Karpas-422 (cell line): ENCODE measurements at regions not wholly inside any gene's neighbourhood (a gene's known extent, or its start where the extent isn't known, plus 50 kb on each side); places are given as distances from the start of the nearest gene placed in this dataset.

Source experiments
- DNase-seq: peaks from one replicate; pipeline ENCODE4 v3.0.0-alpha.2; 2015
- H2AFZ ChIP-seq: fragments of 200-600 bp; sonication (generic); 2 replicates; pipeline ENCODE4 v1.6.1; 2014; ENCODE audit warnings: antibody characterized with exemption, low read length, mixed read lengths
- H3K27ac ChIP-seq: fragments of 200-600 bp; sonication (generic); 2 replicates; pipeline ENCODE4 v1.5.1; 2014; ENCODE audit warnings: mild to moderate bottlenecking, low read length, moderate library complexity
- H3K27me3 ChIP-seq: fragments of 200-600 bp; sonication (generic); 2 replicates; pipeline ENCODE4 v1.6.1; 2014; ENCODE audit warnings: low read length, mixed read lengths
- H3K36me3 ChIP-seq: fragments of 200-600 bp; sonication (generic); 2 replicates; pipeline ENCODE4 v1.6.1; 2014; ENCODE audit warnings: low read length, mixed read lengths; ENCODE audit not compliant: insufficient read depth
- H3K4me1 ChIP-seq: fragments of 200-600 bp; sonication (generic); 2 replicates; pipeline ENCODE4 v1.6.1; 2014; ENCODE audit warnings: mild to moderate bottlenecking, low read length, mixed read lengths
- H3K4me2 ChIP-seq: fragments of 200-600 bp; sonication (generic); 2 replicates; pipeline ENCODE4 v1.6.1; 2014; ENCODE audit warnings: low read length, low read depth, mild to moderate bottlenecking; ENCODE audit not compliant: poor library complexity, severe bottlenecking
- H3K4me3 ChIP-seq: fragments of 200-600 bp; sonication (generic); 2 replicates; pipeline ENCODE4 v1.5.1; 2014; ENCODE audit warnings: mild to moderate bottlenecking, antibody characterized with exemption, low read length, mixed read lengths
- H3K79me2 ChIP-seq: fragments of 200-600 bp; sonication (generic); 2 replicates; pipeline ENCODE4 v1.6.1; 2014; ENCODE audit warnings: mild to moderate bottlenecking, low read length, mixed read lengths
- H3K9ac ChIP-seq: fragments of 200-600 bp; sonication (generic); 2 replicates; pipeline ENCODE4 v1.6.0; 2014; ENCODE audit warnings: low read length
- H3K9me2 ChIP-seq: fragments of 200-600 bp; sonication (generic), shearing (Covaris generic); replicated peaks from 2 replicates; pipeline ENCODE4 v1.6.0; 2014; ENCODE audit warnings: mild to moderate bottlenecking, low read length, moderate library complexity; ENCODE audit not compliant: insufficient read depth
- H3K9me3 ChIP-seq: fragments of 300-700, 200-600 bp; sonication (generic); 2 replicates; pipeline ENCODE4 v1.6.1; 2014; ENCODE audit warnings: low read length, mixed read lengths
- H4K20me1 ChIP-seq: fragments of 200-600 bp; sonication (generic); 2 replicates; pipeline ENCODE4 v1.6.1; 2014; ENCODE audit warnings: mild to moderate bottlenecking, antibody characterized with exemption, low read length, low read depth; ENCODE audit not compliant: insufficient read depth

DNA sequence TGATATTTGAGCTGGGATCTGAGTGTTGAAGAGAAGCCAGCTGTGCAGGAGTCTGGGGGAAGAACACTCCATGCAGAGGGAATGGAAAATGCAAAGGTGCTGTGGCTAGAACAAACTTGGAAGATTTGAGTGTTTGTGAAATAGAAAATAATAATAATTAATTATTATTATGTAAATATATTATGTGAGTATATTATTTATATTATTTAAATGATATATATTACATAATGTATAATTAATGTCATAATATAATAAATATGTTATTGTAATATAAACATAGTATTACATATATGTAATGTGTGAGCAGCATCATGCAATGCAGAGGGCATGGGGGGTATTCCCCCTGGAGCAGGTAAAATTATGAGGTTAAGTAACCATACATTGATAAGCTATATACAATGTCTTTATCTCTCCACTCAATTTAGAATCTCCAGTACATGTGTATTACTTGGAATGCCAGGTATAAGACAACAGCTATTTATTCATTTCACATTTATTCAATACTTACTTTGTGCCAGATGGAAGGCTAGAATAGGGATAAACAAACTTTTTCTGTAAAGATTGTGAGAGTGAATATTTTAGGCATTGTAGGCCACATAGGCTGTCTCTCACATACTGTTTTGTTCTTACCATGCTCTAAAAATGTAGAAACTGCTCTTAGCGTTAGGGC lies 218.6 kb downstream of the MTHFS start:
- H3K4me2 ChIP-seq, result no peak overlapping the region
- no peaks in the 10 kb centered on the region for H3K79me2 ChIP-seq
- no peaks in the 10 kb centered on the region for H4K20me1 ChIP-seq
- H3K9ac ChIP-seq, result no peak overlapping the region
- no peak overlapping the region for H3K4me3 ChIP-seq
- DNase-seq, result no peak
- H2AFZ ChIP-seq, result no peak overlapping the region
- H3K27me3 ChIP-seq, result no peaks in the 10 kb centered on the region
- H3K36me3 ChIP-seq, result no peaks in the 10 kb centered on the region
- peaks cover 7% of the 10 kb centered on the region for H3K4me1 ChIP-seq
- H3K27ac ChIP-seq, result no peak overlapping the region
- H3K9me3 ChIP-seq, result no peaks in the 10 kb centered on the region
- no peaks in the 10 kb centered on the region for H3K9me2 ChIP-seq

DNA sequence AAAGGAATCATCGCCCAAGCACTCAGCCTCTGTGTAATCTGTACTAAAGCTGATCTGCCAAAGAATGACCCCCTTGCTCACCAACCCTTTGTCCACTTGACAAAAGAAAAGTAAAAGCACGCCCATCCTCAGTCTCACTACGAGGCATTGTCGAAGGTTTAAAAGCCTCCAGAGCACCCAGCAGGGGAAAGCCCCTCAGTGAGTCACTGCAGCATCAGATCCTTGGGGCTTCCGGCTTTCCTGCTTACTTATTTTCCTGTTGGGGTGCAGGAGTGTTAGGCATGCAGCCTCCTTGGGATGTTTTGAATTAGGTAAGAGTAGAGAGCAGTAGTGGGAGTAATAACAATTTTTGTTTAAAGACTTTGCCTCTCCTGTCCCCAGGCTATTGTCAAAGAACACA lies 216.1 kb downstream of the MTHFS start:
- Histone ChIP-seq H3K9ac (no peak overlapping the region), H3K4me1 (no peaks in the 10 kb centered on the region), H3K27ac (no peak overlapping the region), H2AFZ (no peak overlapping the region), H3K9me3 (no peaks in the 10 kb centered on the region), H4K20me1 (no peaks in the 10 kb centered on the region), H3K9me2 (no peaks in the 10 kb centered on the region), H3K4me3 (no peak overlapping the region), H3K4me2 (no peak overlapping the region), H3K36me3 (no peaks in the 10 kb centered on the region), H3K27me3 (no peaks in the 10 kb centered on the region), H3K79me2 (no peaks in the 10 kb centered on the region)
- DNase-seq, result no peak

DNA sequence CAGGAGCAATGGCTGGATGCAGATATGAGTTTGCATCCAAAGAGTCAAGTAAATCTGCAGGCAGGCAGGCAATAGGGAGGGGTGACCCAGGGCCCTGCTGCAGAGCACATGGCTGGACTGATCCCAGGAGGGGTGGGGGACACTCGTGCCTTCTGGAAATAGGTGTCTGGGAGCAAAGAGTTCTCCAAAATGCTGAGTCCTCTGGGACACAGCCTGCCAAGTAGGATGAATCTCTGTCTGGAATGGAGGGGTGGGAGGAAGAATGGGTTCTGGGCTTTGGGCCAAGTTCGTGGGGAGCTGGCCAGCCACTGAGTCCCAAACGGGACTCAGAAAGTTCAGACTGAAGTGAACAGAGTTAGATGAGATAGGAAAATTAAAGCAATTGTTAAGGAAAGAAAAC lies 214.5 kb downstream of the MTHFS start:
- no peak overlapping the region for H3K27ac ChIP-seq
- H4K20me1 ChIP-seq, result no peaks in the 10 kb centered on the region
- H3K27me3 ChIP-seq, result no peaks in the 10 kb centered on the region
- no peaks in the 10 kb centered on the region for H3K9me2 ChIP-seq
- no peak overlapping the region for H3K4me2 ChIP-seq
- H3K9ac ChIP-seq, result no peak overlapping the region
- H3K36me3 ChIP-seq, result no peaks in the 10 kb centered on the region
- no peaks in the 10 kb centered on the region for H3K79me2 ChIP-seq
- no peaks in the 10 kb centered on the region for H3K4me1 ChIP-seq
- no peak overlapping the region for H2AFZ ChIP-seq
- no peak overlapping the region for H3K4me3 ChIP-seq
- no peaks in the 10 kb centered on the region for H3K9me3 ChIP-seq
- no peak for DNase-seq

DNA sequence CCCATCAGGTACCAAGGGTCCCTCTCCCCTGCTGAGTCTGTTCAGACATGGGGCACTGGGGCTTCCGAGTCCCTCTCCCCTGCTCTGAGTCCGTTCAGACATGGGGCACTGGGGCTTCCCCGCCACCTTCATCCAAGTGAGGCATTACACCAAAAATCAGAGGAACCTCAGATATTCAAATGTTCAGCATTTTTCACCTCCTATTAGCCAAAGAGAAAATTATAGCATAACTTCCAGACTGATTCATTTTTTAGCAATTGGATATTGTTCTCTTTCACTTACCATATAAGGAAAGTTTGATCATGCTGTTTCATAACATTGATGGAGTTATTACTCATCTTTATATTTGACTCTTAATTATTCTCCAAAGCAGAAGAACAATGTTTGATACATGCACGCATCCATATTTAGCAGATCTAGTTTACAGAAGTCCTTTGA lies 213.9 kb downstream of the MTHFS start:
- H3K9me2 ChIP-seq, result no peaks in the 10 kb centered on the region
- H3K4me3 ChIP-seq, result no peak overlapping the region
- H2AFZ ChIP-seq, result no peak overlapping the region
- H3K4me2 ChIP-seq, result no peak overlapping the region
- H3K9me3 ChIP-seq, result no peaks in the 10 kb centered on the region
- no peak overlapping the region for H3K27ac ChIP-seq
- H3K27me3 ChIP-seq, result no peaks in the 10 kb centered on the region
- H3K36me3 ChIP-seq, result no peaks in the 10 kb centered on the region
- H4K20me1 ChIP-seq, result no peaks in the 10 kb centered on the region
- no peak for DNase-seq
- H3K4me1 ChIP-seq, result no peaks in the 10 kb centered on the region
- H3K79me2 ChIP-seq, result no peaks in the 10 kb centered on the region
- H3K9ac ChIP-seq, result no peak overlapping the region

DNA sequence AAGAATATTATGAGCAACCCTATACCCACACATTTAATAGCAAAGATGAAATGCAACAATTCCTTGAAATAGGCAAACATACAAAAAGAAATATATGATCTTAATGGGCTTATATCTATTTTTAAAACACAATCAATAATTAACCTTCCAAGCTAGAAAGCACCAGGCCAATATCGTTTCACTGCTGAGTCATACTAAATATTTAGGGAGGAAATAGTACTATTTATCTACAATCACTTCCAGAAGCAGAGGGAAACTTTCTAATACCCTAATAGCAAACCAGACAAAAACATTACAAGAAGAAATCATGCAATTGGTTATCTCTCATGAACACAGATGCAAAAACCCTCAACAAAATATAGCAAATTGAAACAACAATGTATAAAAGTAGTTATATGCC lies 207.8 kb downstream of the MTHFS start:
- Histone ChIP-seq H3K79me2 (no peaks in the 10 kb centered on the region), H3K27ac (no peak overlapping the region), H3K4me2 (no peak overlapping the region), H3K27me3 (no peaks in the 10 kb centered on the region), H3K36me3 (no peaks in the 10 kb centered on the region), H3K4me1 (0 out of 2 replicates have a peak, but pooled peaks cover 2% of the 10 kb centered on the region), H3K9me2 (no peaks in the 10 kb centered on the region), H3K4me3 (no peak overlapping the region), H3K9ac (no peak overlapping the region), H4K20me1 (no peaks in the 10 kb centered on the region), H3K9me3 (no peaks in the 10 kb centered on the region), H2AFZ (no peak overlapping the region)
- no peak for DNase-seq

DNA sequence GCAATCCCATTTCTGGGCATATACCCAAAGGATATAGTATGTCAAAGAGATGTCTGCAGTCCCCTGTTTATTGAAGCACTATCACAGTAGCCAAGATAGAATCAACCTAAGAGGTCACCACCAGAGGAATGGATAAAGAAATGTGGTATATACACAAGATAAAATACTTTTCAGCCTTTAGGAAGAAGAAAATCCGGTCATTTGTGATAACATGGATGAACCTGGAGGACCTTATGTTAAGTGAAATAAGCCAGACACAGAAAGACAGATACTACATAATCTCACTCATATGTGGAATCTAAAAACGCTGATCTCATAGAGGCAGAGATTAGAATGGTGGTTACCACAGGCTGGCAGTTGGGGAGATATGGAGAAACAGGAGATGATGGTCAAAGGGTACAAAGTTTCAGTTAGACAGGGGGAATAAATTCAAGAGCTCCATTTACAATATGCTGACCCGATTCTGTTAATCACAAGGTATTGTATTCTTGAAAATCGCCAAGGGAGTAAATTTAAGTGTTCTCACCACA lies 195.8 kb downstream of the MTHFS start:
- Histone ChIP-seq H3K4me2 (no peak overlapping the region), H4K20me1 (no peaks in the 10 kb centered on the region)
- DNase-seq, result no peak

DNA sequence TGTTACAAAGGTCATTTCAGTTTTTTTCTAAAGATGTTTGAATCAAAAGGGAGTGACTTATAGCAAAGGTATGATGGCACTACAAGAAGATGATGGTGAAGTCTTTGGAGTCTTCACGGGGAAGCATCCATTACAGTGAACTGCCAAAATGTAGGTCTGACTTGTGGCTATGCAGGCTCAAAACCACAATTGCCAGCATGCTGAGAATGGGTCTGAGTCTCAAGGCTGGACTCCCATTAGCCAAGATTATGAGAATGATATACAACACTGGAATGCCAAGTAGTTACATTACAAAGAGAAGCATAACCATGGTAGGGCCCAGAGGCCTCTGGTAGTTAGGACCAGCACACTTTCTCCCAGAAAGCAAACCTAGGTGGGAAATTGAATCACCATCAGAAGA lies 194.2 kb downstream of the MTHFS start:
- Histone ChIP-seq H3K9me2 (no peaks in the 10 kb centered on the region), H3K27me3 (peaks cover 4% of the 10 kb centered on the region; the same call in 1 of the 2 replicates), H3K79me2 (no peaks in the 10 kb centered on the region), H3K36me3 (no peaks in the 10 kb centered on the region), H4K20me1 (no peaks in the 10 kb centered on the region), H3K9me3 (no peaks in the 10 kb centered on the region), H3K27ac (no peak overlapping the region), H3K9ac (no peak overlapping the region), H3K4me1 (peaks cover 8% of the 10 kb centered on the region), H3K4me3 (no peak overlapping the region), H2AFZ (no peak overlapping the region), H3K4me2 (no peak overlapping the region)
- no peak for DNase-seq

More for the DNA sequence above, 195.8 kb downstream of the MTHFS start:
- no peak overlapping the region for H2AFZ ChIP-seq
- H3K36me3 ChIP-seq, result no peaks in the 10 kb centered on the region
- no peak overlapping the region for H3K27ac ChIP-seq
- no peaks in the 10 kb centered on the region for H3K9me3 ChIP-seq
- H3K27me3 ChIP-seq, result no peaks in the 10 kb centered on the region
- H3K4me1 ChIP-seq, result no peaks in the 10 kb centered on the region
- H3K9ac ChIP-seq, result no peak overlapping the region
- H3K9me2 ChIP-seq, result no peaks in the 10 kb centered on the region
- H3K4me3 ChIP-seq, result no peak overlapping the region
- no peaks in the 10 kb centered on the region for H3K79me2 ChIP-seq

DNA sequence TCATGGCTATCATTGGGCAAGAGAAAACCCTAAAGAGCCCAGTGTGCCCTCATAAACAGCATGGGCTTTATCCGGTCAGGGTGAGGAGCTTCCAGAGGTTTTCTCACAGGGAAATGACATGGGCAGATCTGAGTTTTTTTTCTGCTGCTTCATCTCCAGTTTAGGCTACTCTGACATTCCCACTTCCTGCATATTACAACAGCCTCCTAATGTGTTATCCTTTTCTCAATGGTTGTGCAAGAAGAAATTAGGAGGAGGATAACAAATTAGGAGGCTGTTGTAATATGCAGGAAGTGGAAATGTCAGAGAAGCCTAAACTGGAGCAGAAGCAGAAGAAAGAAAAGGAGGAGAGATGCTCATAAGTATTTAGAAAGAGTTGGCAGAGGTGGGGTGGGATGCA lies 175.6 kb downstream of the MTHFS start:
- H3K79me2 ChIP-seq, result no peaks in the 10 kb centered on the region
- no peaks in the 10 kb centered on the region for H3K27me3 ChIP-seq
- no peak overlapping the region for H3K27ac ChIP-seq
- no peaks in the 10 kb centered on the region for H3K9me2 ChIP-seq
- no peak overlapping the region for H3K4me3 ChIP-seq
- no peak overlapping the region for H3K9ac ChIP-seq
- H4K20me1 ChIP-seq, result no peaks in the 10 kb centered on the region
- no peak overlapping the region for H2AFZ ChIP-seq
- no peaks in the 10 kb centered on the region for H3K9me3 ChIP-seq
- no peaks in the 10 kb centered on the region for H3K36me3 ChIP-seq
- H3K4me1 ChIP-seq, result no peaks in the 10 kb centered on the region
- H3K4me2 ChIP-seq, result no peak overlapping the region
- DNase-seq, result no peak
